ENCODE measurements at regions not wholly inside any gene's neighbourhood (a gene's known extent, or its start where the extent isn't known, plus 50 kb on each side); places are given as distances from the start of the nearest gene placed in this dataset.

GRCh38 chr7:13835442-13835841 lies 154.0 kb downstream of the ETV1 start:
- no peak for TF ChIP-seq CTCF (conservative IDR thresholded peaks at IDR 0.05; ENCODE audit: low read depth, low read length)
- Histone ChIP-seq H3K36me3 (ENCODE audit: insufficient read depth) (no peaks in the 10 kb centered on the region), H3K4me3 (IDR thresholded peaks at IDR 0.05; ENCODE audit: insufficient read depth, low read depth, low read length) (no peak overlapping the region), H3K9ac (no peak overlapping the region), H3K79me2 (ENCODE audit: insufficient read depth, low read depth) (no peaks in the 10 kb centered on the region), H2AFZ (ENCODE audit: low read depth) (no peak overlapping the region), H3K4me2 (no peak overlapping the region), H3K27ac (no peak overlapping the region), H3K4me1 (ENCODE audit: low read depth, poor library complexity, severe bottlenecking) (no peaks in the 10 kb centered on the region), H3K27me3 (ENCODE audit: insufficient read depth, low read depth) (no peaks in the 10 kb centered on the region), H4K20me1 (ENCODE audit: insufficient read depth) (no peaks in the 10 kb centered on the region)

- Histone ChIP-seq H4K20me1 (ENCODE audit: insufficient read depth) (no peaks in the 10 kb centered on the region), H3K27ac (no peak overlapping the region), H3K4me1 (ENCODE audit: low read depth, poor library complexity, severe bottlenecking) (no peaks in the 10 kb centered on the region), H2AFZ (ENCODE audit: low read depth) (no peak overlapping the region), H3K4me2 (no peak overlapping the region), H3K36me3 (ENCODE audit: insufficient read depth) (no peaks in the 10 kb centered on the region; the same call in 1 of the 2 replicates), H3K4me3 (IDR thresholded peaks at IDR 0.05; ENCODE audit: insufficient read depth, low read depth, low read length) (no peak overlapping the region), H3K79me2 (ENCODE audit: insufficient read depth, low read depth) (no peaks in the 10 kb centered on the region), H3K27me3 (ENCODE audit: insufficient read depth, low read depth) (no peaks in the 10 kb centered on the region), H3K9ac (no peak overlapping the region)
- TF ChIP-seq CTCF (conservative IDR thresholded peaks at IDR 0.05; ENCODE audit: low read depth, low read length): no peak
Measured at GRCh38 chr7:13839063-13839462, 150.4 kb downstream of the ETV1 start.

All from KMS-11 (cell line).